Femur (tissue), 1 donor: ENCODE measurements at regions not wholly inside any gene's neighbourhood (a gene's known extent, or its start where the extent isn't known, plus 50 kb on each side); places are given as distances from the start of the nearest gene placed in this dataset.

Source experiments
- DNase-seq: peaks from one replicate; pipeline ENCODE4 v3.0.0-alpha.2; 2017

GRCh38 chr5:175021841-175022625 lies 297.7 kb downstream of the MSX2 start:
- no peak for DNase-seq

- DNase-seq: no peak
Measured at GRCh38 chr5:175021321-175021720, 296.9 kb downstream of the MSX2 start.

- DNase-seq: no peak
Measured at GRCh38 chr5:175015028-175015685, 290.8 kb downstream of the MSX2 start.

GRCh38 chr5:175013251-175013650 lies 288.9 kb downstream of the MSX2 start:
- no peak for DNase-seq

- no peak for DNase-seq
Measured at GRCh38 chr5:175012267-175012666, 287.9 kb downstream of the MSX2 start.

- no peak for DNase-seq
Measured at GRCh38 chr5:175003531-175003930, 279.1 kb downstream of the MSX2 start.

- DNase-seq: no peak
Measured at GRCh38 chr5:175001876-175002645, 277.7 kb downstream of the MSX2 start.

- no peak for DNase-seq
Measured at GRCh38 chr5:175001311-175001710, 276.9 kb downstream of the MSX2 start.

GRCh38 chr5:174999581-174999980 lies 275.2 kb downstream of the MSX2 start:
- DNase-seq: no peak

GRCh38 chr5:174998131-174998730 lies 273.8 kb downstream of the MSX2 start:
- DNase-seq: no peak

GRCh38 chr5:174997688-174998087 lies 273.3 kb downstream of the MSX2 start:
- no peak for DNase-seq

- no peak for DNase-seq
Measured at GRCh38 chr5:174996941-174997340, 272.6 kb downstream of the MSX2 start.

- DNase-seq: no peak
Measured at GRCh38 chr5:174995827-174996226, 271.4 kb downstream of the MSX2 start.

GRCh38 chr5:174991847-174992246 lies 267.5 kb downstream of the MSX2 start:
- DNase-seq: no peak

GRCh38 chr5:174990909-174991308 lies 266.5 kb downstream of the MSX2 start:
- no peak for DNase-seq

- no peak for DNase-seq
Measured at GRCh38 chr5:174987443-174988012, 263.1 kb downstream of the MSX2 start.

- DNase-seq: no peak
Measured at GRCh38 chr5:174984863-174985262, 260.5 kb downstream of the MSX2 start.

GRCh38 chr5:174982485-174982884 lies 258.1 kb downstream of the MSX2 start:
- no peak for DNase-seq

- no peak for DNase-seq
Measured at GRCh38 chr5:174981416-174981815, 257.0 kb downstream of the MSX2 start.

GRCh38 chr5:174980952-174981351 lies 256.6 kb downstream of the MSX2 start:
- DNase-seq: no peak

- no peak for DNase-seq
Measured at GRCh38 chr5:174972291-174972690, 247.9 kb downstream of the MSX2 start.

- no peak for DNase-seq
Measured at GRCh38 chr5:174971210-174971609, 246.8 kb downstream of the MSX2 start.

GRCh38 chr5:174970502-174970901 lies 246.1 kb downstream of the MSX2 start:
- DNase-seq: no peak
